ENCODE measurements at regions not wholly inside any gene's neighbourhood (a gene's known extent, or its start where the extent isn't known, plus 50 kb on each side); places are given as distances from the start of the nearest gene placed in this dataset.

- TF ChIP-seq POLR2A (IDR thresholded peaks at IDR 0.05) (no peak), CTCF (IDR thresholded peaks at IDR 0.05) (no peak)
These were observed 725.5 kb upstream of the FLRT2 start for GRCh38 chr14:84804468-84804867.
